H1 (cell line): ENCODE measurements at regions not wholly inside any gene's neighbourhood (a gene's known extent, or its start where the extent isn't known, plus 50 kb on each side); places are given as distances from the start of the nearest gene placed in this dataset.

Experiments
- CTCF ChIA-PET: fragments of 300-600 bp; sonication (Branson Sonifier 250); formaldehyde crosslinking; loops from one replicate; lab custom pipeline; 2021; ENCODE audit not compliant: partially characterized antibody; lab: Charles Lee
- POLR2A ChIA-PET: fragments of 300-600 bp; sonication (Branson Sonifier 250); formaldehyde crosslinking; loops from one replicate; lab custom pipeline; 2021; ENCODE audit warnings: inconsistent platforms; ENCODE audit not compliant: partially characterized antibody; lab: Charles Lee
- DNase-seq, 2 experiments: peaks; one replicate each; pipeline versions ENCODE4 v3.0.0 to v3.0.0-alpha.2; 2010 to 2022; ENCODE audit warnings: low spot score in 2 of 2, low read depth in 1 of 2, mixed read lengths in 1 of 2
- FAIRE-seq: peaks from 2 replicates; lab custom pipeline; 2011; peaks lifted over from hg19 to GRCh38; lab: Jason Lieb, UNC
- H2AFZ ChIP-seq: 2 replicates; pipeline ENCODE4 v1.8.1; 2012; ENCODE audit warnings: low read length, inconsistent platforms
- H2AK5ac ChIP-seq: 2 replicates; pipeline ENCODE4 v1.6.1; 2013; ENCODE audit warnings: low read depth, low read length
- H2BK120ac ChIP-seq: replicated peaks from 2 replicates; pipeline ENCODE3; 2013; ENCODE audit warnings: low read depth, low read length, inconsistent platforms
- H2BK12ac ChIP-seq: 2 replicates; pipeline ENCODE4 v1.6.1; 2013; ENCODE audit warnings: low read depth, low read length
- H2BK15ac ChIP-seq: 2 replicates; pipeline ENCODE4 v1.6.1; 2013; ENCODE audit warnings: low read length
- H2BK20ac ChIP-seq: 2 replicates; pipeline ENCODE4 v1.6.1; 2013; ENCODE audit warnings: low read length
- H2BK5ac ChIP-seq: 2 replicates; pipeline ENCODE4 v1.6.1; 2013; ENCODE audit warnings: low read depth, low read length
- H3K14ac ChIP-seq: 2 replicates; pipeline ENCODE4 v1.6.1; 2013; ENCODE audit warnings: inconsistent platforms; ENCODE audit not compliant: insufficient read length
- H3K18ac ChIP-seq: 2 replicates; pipeline ENCODE4 v1.6.1; 2013; ENCODE audit warnings: low read length; ENCODE audit errors: extremely low read depth
- H3K23ac ChIP-seq: 2 replicates; pipeline ENCODE4 v1.6.1; 2013; ENCODE audit warnings: inconsistent platforms; ENCODE audit not compliant: insufficient read length
- H3K23me2 ChIP-seq: 2 replicates; pipeline ENCODE4 v1.6.1; 2013; ENCODE audit warnings: low read depth, low read length
- H3K27ac ChIP-seq: 2 replicates; pipeline ENCODE4 v1.6.1; 2011; ENCODE audit warnings: low read depth, low read length, inconsistent platforms
- H3K27me3 ChIP-seq, 4 experiments: replicated peaks in 1 of 4; 1 replicate in 1 of 4; 2 replicates in 3 of 4; pipeline versions ENCODE4 v1.6.1 to v1.8.1; 2011 to 2013; ENCODE audit warnings: low read length in 3 of 4, mild to moderate bottlenecking in 3 of 4, inconsistent platforms in 2 of 4, mixed read lengths in 2 of 4, moderate library complexity in 1 of 4; ENCODE audit not compliant: control insufficient read depth in 3 of 4, insufficient read depth in 3 of 4; ENCODE audit errors: extremely low read depth in 1 of 4
- H3K36me3 ChIP-seq, 4 experiments: 2 replicates each; pipeline versions ENCODE4 v1.6.1 to v1.8.1; 2011 to 2013; ENCODE audit warnings: mild to moderate bottlenecking in 4 of 4, low read length in 3 of 4, moderate library complexity in 2 of 4, control low read depth in 1 of 4, inconsistent platforms in 1 of 4; ENCODE audit not compliant: insufficient read depth in 4 of 4, control insufficient read depth in 2 of 4
- H3K4ac ChIP-seq: replicated peaks from 2 replicates; pipeline ENCODE3; 2013; ENCODE audit warnings: low read length, low read depth, mixed read lengths, inconsistent platforms; ENCODE audit not compliant: insufficient read length
- H3K4me1 ChIP-seq, 4 experiments: replicated peaks in 1 of 4; 1 replicate in 1 of 4; 2 replicates in 3 of 4; pipeline versions ENCODE4 v1.6.1 to v1.8.1; 2011 to 2013; ENCODE audit warnings: low read length in 3 of 4, inconsistent platforms in 2 of 4, mixed read lengths in 1 of 4; ENCODE audit not compliant: insufficient read depth in 4 of 4, control insufficient read depth in 3 of 4
- H3K4me2 ChIP-seq, 2 experiments: 2 replicates each; pipeline versions ENCODE4 v1.6.1 to v1.8.1; 2011 to 2013; ENCODE audit warnings: low read depth in 2 of 2, low read length in 2 of 2, control low read depth in 1 of 2, inconsistent platforms in 1 of 2, mild to moderate bottlenecking in 1 of 2; ENCODE audit not compliant: insufficient read depth in 1 of 2
- H3K4me3 ChIP-seq, 4 experiments: fragments of 200-600, 300-600 bp in 1 of 4; sonication (generic), shearing (Covaris generic), sonication (Bioruptor Twin) in 1 of 4; 2 replicates each; pipeline versions ENCODE4 v1.5.1 to v1.8.1; 2011 to 2016; ENCODE audit warnings: low read length in 4 of 4, low read depth in 3 of 4, control low read depth in 2 of 4, inconsistent platforms in 2 of 4, mild to moderate bottlenecking in 2 of 4, mixed read lengths in 1 of 4, moderate library complexity in 1 of 4; ENCODE audit not compliant: insufficient read depth in 2 of 4; ENCODE audit errors: extremely low read depth in 1 of 4
- H3K56ac ChIP-seq: replicated peaks from 2 replicates; pipeline ENCODE3; 2013; ENCODE audit warnings: low read depth, mild to moderate bottlenecking, mixed read lengths, low read length, inconsistent platforms; ENCODE audit not compliant: insufficient read length
- H3K79me1 ChIP-seq: 2 replicates; pipeline ENCODE4 v1.6.1; 2013; ENCODE audit warnings: low read depth, low read length, control low read depth
- H3K79me2 ChIP-seq, 2 experiments: 2 replicates each; pipeline versions ENCODE4 v1.6.1 to v1.8.1; 2012 to 2013; ENCODE audit warnings: low read length in 2 of 2, mild to moderate bottlenecking in 2 of 2, inconsistent platforms in 1 of 2; ENCODE audit not compliant: insufficient read depth in 2 of 2, control insufficient read depth in 1 of 2
- H3K9ac ChIP-seq, 4 experiments: replicated peaks in 1 of 4; 1 replicate in 1 of 4; 2 replicates in 3 of 4; pipeline versions ENCODE4 v1.6.1 to v1.8.1; 2011 to 2013; ENCODE audit warnings: low read depth in 3 of 4, low read length in 3 of 4, control low read depth in 2 of 4, mild to moderate bottlenecking in 2 of 4, moderate library complexity in 2 of 4, inconsistent platforms in 1 of 4; ENCODE audit errors: extremely low read depth in 1 of 4
- H3K9me3 ChIP-seq, 2 experiments: 2 replicates each; pipeline versions ENCODE4 v1.6.1 to v1.8.1; 2012 to 2013; ENCODE audit warnings: mild to moderate bottlenecking in 2 of 2, moderate library complexity in 2 of 2, control low read depth in 1 of 2, inconsistent platforms in 1 of 2, low read depth in 1 of 2, low read length in 1 of 2, mixed read lengths in 1 of 2; ENCODE audit not compliant: insufficient read depth in 2 of 2
- H4K20me1 ChIP-seq, 2 experiments: replicated peaks in 1 of 2; 2 replicates each; pipeline versions ENCODE3 to v1.8.1; 2011 to 2013; ENCODE audit warnings: inconsistent platforms in 2 of 2, low read length in 2 of 2, mild to moderate bottlenecking in 1 of 2; ENCODE audit not compliant: insufficient read depth in 2 of 2, control insufficient read depth in 1 of 2
- H4K5ac ChIP-seq: 2 replicates; pipeline ENCODE4 v1.6.1; 2013; ENCODE audit warnings: low read length, low read depth, mixed read lengths, inconsistent platforms; ENCODE audit not compliant: insufficient read length
- H4K8ac ChIP-seq: 2 replicates; pipeline ENCODE4 v1.8.0; 2013; ENCODE audit warnings: mild to moderate bottlenecking, moderate library complexity, low read length, inconsistent platforms; ENCODE audit not compliant: insufficient read depth; ENCODE audit errors: extremely low read depth
- H4K91ac ChIP-seq: replicated peaks from 2 replicates; pipeline ENCODE3; 2013; ENCODE audit warnings: low read length, mixed read lengths, inconsistent platforms; ENCODE audit not compliant: insufficient read length
- CTCF ChIP-seq, 3 experiments: IDR thresholded peaks; 1 replicate in 2 of 3; 2 replicates in 1 of 3; pipeline versions ENCODE4 v1.5.1 to v1.6.1; 2011; ENCODE audit warnings: low read length in 3 of 3, mild to moderate bottlenecking in 3 of 3, inconsistent platforms in 2 of 3, low read depth in 1 of 3, moderate library complexity in 1 of 3; ENCODE audit not compliant: insufficient read depth in 1 of 3; ENCODE audit errors: control extremely low read depth in 1 of 3
- GABPA ChIP-seq: IDR thresholded peaks from 2 replicates; pipeline ENCODE4 v1.6.1; 2011; ENCODE audit warnings: mild to moderate bottlenecking, low read length, moderate library complexity, borderline replicate concordance; ENCODE audit not compliant: insufficient read depth
- KDM5A ChIP-seq: fragments of 200-600 bp; IDR thresholded peaks from 2 replicates; pipeline ENCODE4 v1.7.1; 2012; ENCODE audit warnings: mild to moderate bottlenecking, low read length, inconsistent platforms, mixed read lengths
- NANOG ChIP-seq: IDR thresholded peaks from 2 replicates; pipeline ENCODE4 v1.6.1; 2011; ENCODE audit warnings: low read length, low read depth, mild to moderate bottlenecking, inconsistent platforms; ENCODE audit not compliant: insufficient read depth, poor library complexity, severe bottlenecking
- RBBP5 ChIP-seq: IDR thresholded peaks from 2 replicates; pipeline ENCODE4 v1.7.1; 2012; ENCODE audit warnings: low read depth, mild to moderate bottlenecking, inconsistent platforms, low read length, moderate library complexity, borderline replicate concordance
- SAP30 ChIP-seq: fragments of 300-600 bp; sonication (generic); IDR thresholded peaks from 2 replicates; pipeline ENCODE4 v1.7.1; 2012; ENCODE audit warnings: low read length, moderate library complexity, mild to moderate bottlenecking, inconsistent platforms; ENCODE audit not compliant: insufficient read depth, insufficient replicate concordance
- SP2 ChIP-seq: IDR thresholded peaks from 2 replicates; pipeline ENCODE4 v1.6.1; 2012; ENCODE audit warnings: mild to moderate bottlenecking, low read length, inconsistent platforms
- WGBS, 2 experiments: shearing (Covaris generic) in 1 of 2; methylation state at CpG; one replicate each; pipeline versions ENCODE4 v1.1.6 to v1.1.7; 2013 to 2015; ENCODE audit warnings: low lambda C conversion rate in 2 of 2, mixed read lengths in 2 of 2, inconsistent platforms in 1 of 2, low coverage in 1 of 2, missing lambda C conversion rate in 1 of 2; ENCODE audit not compliant: insufficient replicate concordance in 2 of 2, insufficient coverage in 1 of 2, insufficient read length in 1 of 2; ENCODE audit errors: extremely low coverage in 1 of 2, missing lambda C conversion rate in 1 of 2; 5-methylcytosine and 5-hydroxymethylcytosine counted together

DNA sequence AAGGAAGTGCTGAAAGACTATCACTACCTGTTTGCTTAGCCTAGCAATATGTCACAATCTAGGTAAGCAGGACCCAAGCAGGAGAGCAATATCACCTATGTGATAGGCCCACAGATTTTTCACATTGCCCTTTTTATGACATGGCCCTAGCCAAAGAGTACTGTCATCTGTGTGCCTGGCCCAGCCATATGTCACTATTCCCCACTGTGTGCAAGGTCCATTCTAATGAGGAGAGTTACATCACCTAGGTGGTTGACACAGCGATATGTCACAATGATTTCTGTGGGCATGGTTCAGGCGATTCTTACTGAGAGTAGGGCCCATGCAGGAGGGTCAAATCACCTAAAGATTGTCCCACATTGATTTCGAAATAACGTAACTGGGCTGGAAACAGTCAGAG lies 967.7 kb upstream of the AMELY start:
- H2BK15ac ChIP-seq = no peak overlapping the region
- H4K20me1 ChIP-seq = no peaks in the 10 kb centered on the region
- ChIA-PET POLR2A (no interaction called here), CTCF (no interaction called here)
- H4K91ac ChIP-seq = no peak overlapping the region
- no peak overlapping the region for H2AFZ ChIP-seq
- no peak overlapping the region for H2BK5ac ChIP-seq
- no peaks in the 10 kb centered on the region for H3K36me3 ChIP-seq
- H3K23ac ChIP-seq = no peak overlapping the region
- no peak overlapping the region for H3K14ac ChIP-seq
- H4K8ac ChIP-seq = no peak overlapping the region
- no peak overlapping the region for H3K4me3 ChIP-seq
- no peaks in the 10 kb centered on the region for H3K23me2 ChIP-seq
- no peak overlapping the region for H2BK120ac ChIP-seq
- H3K9me3 ChIP-seq = peaks cover 2 to 21% of the 10 kb centered on the region in 2 experiments; a peak in 2 of 4 replicates
- H4K5ac ChIP-seq = no peak overlapping the region
- 81% methylated on average over 4 of the region's 4 CpGs; no CpG with 5 or more reads in 1 of the 2 experiments for WGBS, 2 experiments
- no peaks in the 10 kb centered on the region for H3K4me1 ChIP-seq
- no peaks in the 10 kb centered on the region for H3K79me1 ChIP-seq
- no peak overlapping the region for H3K18ac ChIP-seq
- FAIRE-seq (no peak), DNase-seq (no peak)
- no peak overlapping the region for H3K9ac ChIP-seq
- no peak overlapping the region for H3K4me2 ChIP-seq
- H2AK5ac ChIP-seq = no peak overlapping the region
- no peak overlapping the region for H3K27ac ChIP-seq
- TF ChIP-seq CTCF (IDR thresholded peaks at IDR 0.05; ENCODE audit: control extremely low read depth in 1 of 3, insufficient read depth in 1 of 3, low read depth in 1 of 3, low read length in 3 of 3) (no peak), KDM5A (no peak), GABPA (no peak), NANOG (no peak), RBBP5 (no peak), SAP30 (no peak), SP2 (no peak)
- no peaks in the 10 kb centered on the region for H3K27me3 ChIP-seq
- H3K79me2 ChIP-seq = no peaks in the 10 kb centered on the region
- H3K56ac ChIP-seq = no peak overlapping the region
- H2BK12ac ChIP-seq = no peak overlapping the region
- H3K4ac ChIP-seq = no peak overlapping the region
- H2BK20ac ChIP-seq = no peak overlapping the region
